HCT116 (cell line): ENCODE measurements at regions not wholly inside any gene's neighbourhood (a gene's known extent, or its start where the extent isn't known, plus 50 kb on each side); places are given as distances from the start of the nearest gene placed in this dataset.

ENCODE experiments used
- EZH2 ChIP-seq: fragments of 200-600 bp; sonication (generic); IDR thresholded peaks from 2 replicates; pipeline ENCODE4 v1.6.1; 2017; ENCODE audit warnings: antibody characterized with exemption, mixed run types
- EZH2phosphoT487 ChIP-seq: fragments of 200-600 bp; IDR thresholded peaks from 2 replicates; pipeline ENCODE4 v1.6.1; 2018; ENCODE audit warnings: antibody characterized with exemption, borderline replicate concordance

- no peak for TF ChIP-seq EZH2
- TF ChIP-seq EZH2phosphoT487: no peak
Observed at GRCh38 chr9:106296426-106296825, 566.5 kb upstream of the ZNF462 start.
